Vagina (tissue), 2 donors: ENCODE measurements at regions not wholly inside any gene's neighbourhood (a gene's known extent, or its start where the extent isn't known, plus 50 kb on each side); places are given as distances from the start of the nearest gene placed in this dataset.

Experiments
- DNase-seq, 2 donors: peaks; one replicate each; pipeline ENCODE4 v3.0.0-alpha.2; 2017; ENCODE audit errors: extremely low spot score in 2 of 2
- H3K27ac ChIP-seq: fragments of 200-600 bp; sonication (generic); one replicate; pipeline ENCODE4 v1.5.1; 2019
- H3K27me3 ChIP-seq: fragments of 200-600 bp; sonication (generic); one replicate; pipeline ENCODE4 v1.5.1; 2019
- H3K36me3 ChIP-seq, 2 donors: fragments of 200-600 bp; sonication (generic); one replicate each; pipeline ENCODE4 v1.5.1; 2017 to 2019
- H3K4me1 ChIP-seq: fragments of 200-600 bp; sonication (generic); one replicate; pipeline ENCODE4 v1.5.1; 2019
- H3K4me3 ChIP-seq, 2 donors: fragments of 200-600 bp; sonication (generic); 1 replicate in 1 of 2; 2 replicates in 1 of 2; pipeline ENCODE4 v1.5.1; 2016 to 2019
- H3K9me3 ChIP-seq: fragments of 200-600 bp; sonication (generic); one replicate; pipeline ENCODE4 v1.5.1; 2019
- POLR2A ChIP-seq, 2 donors: fragments of 450-650 bp; IDR thresholded peaks; one replicate each; pipeline ENCODE4 v1.6.1; 2017; ENCODE audit warnings: antibody characterized with exemption in 2 of 2, mild to moderate bottlenecking in 2 of 2, moderate library complexity in 2 of 2
- POLR2AphosphoS5 ChIP-seq, 2 donors: sonication (generic); formaldehyde crosslinking; IDR thresholded peaks; one replicate each; pipeline ENCODE4 v1.9.0; 2017; ENCODE audit warnings: antibody characterized with exemption in 2 of 2, mild to moderate bottlenecking in 2 of 2, low read depth in 1 of 2; ENCODE audit not compliant: insufficient read depth in 1 of 2
- intact Hi-C: fragments of 100-400 bp; cut with DNase I; formaldehyde crosslinking; loops from one replicate; pipeline ENCODE4 v1.15.1; 2023
- TF ChIP-seq, protein P1 (sequence below), 3 experiments: fragments of 450-650 bp in 2 of 3; fragments of 200-600 bp in 1 of 3; sonication (generic) in 1 of 3; IDR thresholded peaks; one replicate each; pipeline ENCODE4 v1.5.1; 2017 to 2019; ENCODE audit warnings: antibody characterized with exemption in 3 of 3, mild to moderate bottlenecking in 2 of 3, moderate library complexity in 2 of 3

DNA sequence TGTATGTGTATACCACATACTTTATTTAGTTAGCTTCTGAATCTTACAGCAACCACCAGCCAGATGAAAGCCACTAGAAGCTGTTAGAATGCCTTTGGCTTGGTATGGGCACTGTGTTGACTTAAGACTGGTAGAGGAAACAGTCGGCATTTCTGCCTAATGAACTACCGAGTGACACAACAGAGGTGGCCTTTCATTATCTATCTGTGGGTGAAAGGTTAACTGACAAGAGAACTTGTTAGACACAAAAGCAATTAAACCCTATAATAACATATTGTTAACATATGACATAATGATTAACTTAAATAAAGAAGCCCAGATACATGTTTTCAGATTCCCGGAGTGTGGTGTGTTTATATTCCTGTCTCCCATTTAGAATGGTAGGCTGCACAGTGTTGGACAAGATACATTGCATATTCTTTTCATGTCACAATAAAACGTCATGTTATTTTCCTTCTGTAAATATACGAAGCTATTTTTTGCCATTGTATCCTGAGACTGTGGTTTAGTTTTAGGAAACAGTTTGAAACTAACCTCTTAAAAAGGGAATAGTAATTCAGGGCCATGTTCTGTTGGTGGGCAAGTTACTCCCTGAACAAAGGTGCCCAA, 181.5 kb downstream of the SLIT2 start:
- H3K27ac ChIP-seq, result no peak overlapping the region
- H3K4me3 ChIP-seq, result no peak overlapping the region
- H3K9me3 ChIP-seq, result no peaks in the 10 kb centered on the region
- H3K27me3 ChIP-seq, result no peaks in the 10 kb centered on the region
- intact Hi-C loops, result loop anchor here (10.0 kb wide), 1 partner anchor 92 kb away; no protein-coding TSS in a partner anchor
- DNase-seq, result no peak
- TF ChIP-seq, protein P1, sequence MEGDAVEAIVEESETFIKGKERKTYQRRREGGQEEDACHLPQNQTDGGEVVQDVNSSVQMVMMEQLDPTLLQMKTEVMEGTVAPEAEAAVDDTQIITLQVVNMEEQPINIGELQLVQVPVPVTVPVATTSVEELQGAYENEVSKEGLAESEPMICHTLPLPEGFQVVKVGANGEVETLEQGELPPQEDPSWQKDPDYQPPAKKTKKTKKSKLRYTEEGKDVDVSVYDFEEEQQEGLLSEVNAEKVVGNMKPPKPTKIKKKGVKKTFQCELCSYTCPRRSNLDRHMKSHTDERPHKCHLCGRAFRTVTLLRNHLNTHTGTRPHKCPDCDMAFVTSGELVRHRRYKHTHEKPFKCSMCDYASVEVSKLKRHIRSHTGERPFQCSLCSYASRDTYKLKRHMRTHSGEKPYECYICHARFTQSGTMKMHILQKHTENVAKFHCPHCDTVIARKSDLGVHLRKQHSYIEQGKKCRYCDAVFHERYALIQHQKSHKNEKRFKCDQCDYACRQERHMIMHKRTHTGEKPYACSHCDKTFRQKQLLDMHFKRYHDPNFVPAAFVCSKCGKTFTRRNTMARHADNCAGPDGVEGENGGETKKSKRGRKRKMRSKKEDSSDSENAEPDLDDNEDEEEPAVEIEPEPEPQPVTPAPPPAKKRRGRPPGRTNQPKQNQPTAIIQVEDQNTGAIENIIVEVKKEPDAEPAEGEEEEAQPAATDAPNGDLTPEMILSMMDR (IDR thresholded peaks at IDR 0.05), result no peak
- TF ChIP-seq POLR2AphosphoS5 (IDR thresholded peaks at IDR 0.05; ENCODE audit: insufficient read depth in 1 of 2, low read depth in 1 of 2) (no peak), POLR2A (IDR thresholded peaks at IDR 0.05) (no peak)
- H3K4me1 ChIP-seq, result no peaks in the 10 kb centered on the region
- H3K36me3 ChIP-seq, result no peaks in the 10 kb centered on the region

DNA sequence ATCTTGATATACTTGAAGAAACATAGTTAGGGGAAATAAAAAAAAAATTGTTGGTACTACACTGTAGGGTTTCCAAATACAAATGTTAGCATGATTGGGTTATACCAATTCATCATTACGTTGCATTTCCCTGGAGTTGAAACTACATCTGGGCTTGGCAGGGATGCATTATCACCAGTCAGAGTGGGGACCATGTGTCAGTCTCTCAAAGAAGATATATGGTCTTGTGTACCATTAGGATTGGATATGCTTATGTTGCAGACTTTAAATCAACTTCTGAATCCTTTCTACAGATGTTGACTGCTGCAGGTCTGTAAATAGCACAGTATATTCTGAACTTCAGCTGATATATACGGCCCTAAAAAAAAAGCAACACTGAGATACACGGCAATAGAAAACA, 188.5 kb downstream of the SLIT2 start:
- TF ChIP-seq POLR2AphosphoS5 (IDR thresholded peaks at IDR 0.05; ENCODE audit: insufficient read depth in 1 of 2, low read depth in 1 of 2) (no peak), POLR2A (IDR thresholded peaks at IDR 0.05) (no peak)
- TF ChIP-seq, protein P1 (IDR thresholded peaks at IDR 0.05), result no peak
- no peak for DNase-seq
- H3K36me3 ChIP-seq, result no peaks in the 10 kb centered on the region
- no peak overlapping the region for H3K27ac ChIP-seq
- H3K27me3 ChIP-seq, result no peaks in the 10 kb centered on the region
- no peaks in the 10 kb centered on the region for H3K9me3 ChIP-seq
- intact Hi-C loops, result no loop called here
- no peaks in the 10 kb centered on the region for H3K4me1 ChIP-seq
- H3K4me3 ChIP-seq, result no peak overlapping the region

DNA sequence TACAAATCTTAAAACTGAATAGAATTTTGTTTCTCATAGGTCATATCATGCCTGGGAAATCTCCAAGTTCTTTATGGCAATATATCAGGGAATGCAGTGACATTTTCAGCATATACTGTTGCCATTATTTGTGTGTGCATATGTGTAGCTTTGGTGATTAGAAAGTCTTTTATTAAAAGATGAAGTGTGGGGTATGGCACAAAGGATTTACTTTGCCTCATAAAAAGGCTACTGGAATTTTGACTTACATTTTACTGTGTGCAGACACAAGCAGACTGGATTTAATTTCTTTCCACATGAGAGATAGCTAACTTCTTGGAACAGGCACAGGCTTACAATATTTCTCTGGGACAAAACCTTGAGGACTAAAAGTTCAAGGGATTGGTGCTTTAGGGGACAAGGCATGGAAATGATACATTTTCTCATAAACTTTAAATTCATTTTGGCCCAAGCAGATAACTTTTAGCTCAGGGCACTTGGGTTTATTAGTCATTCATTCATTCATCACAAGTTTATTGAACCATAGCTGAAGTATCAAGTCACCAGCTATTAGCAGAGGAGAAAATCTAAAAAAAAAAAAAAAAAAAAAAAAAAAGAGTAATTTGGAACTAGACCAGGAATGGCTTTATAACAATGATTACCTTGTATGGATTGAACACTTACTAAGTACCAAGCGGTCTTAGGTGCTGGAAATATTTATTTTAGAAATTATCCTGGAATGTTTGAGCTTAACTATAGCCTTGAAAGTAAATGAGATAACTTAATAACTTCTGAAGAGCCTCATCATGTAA, 191.5 kb downstream of the SLIT2 start:
- Histone ChIP-seq H3K4me3 (no peak overlapping the region), H3K4me1 (no peaks in the 10 kb centered on the region), H3K36me3 (no peaks in the 10 kb centered on the region), H3K27me3 (no peaks in the 10 kb centered on the region), H3K27ac (no peak overlapping the region), H3K9me3 (no peaks in the 10 kb centered on the region)
- intact Hi-C loops, result no loop called here
- TF ChIP-seq POLR2A (IDR thresholded peaks at IDR 0.05) (no peak), POLR2AphosphoS5 (IDR thresholded peaks at IDR 0.05; ENCODE audit: insufficient read depth in 1 of 2, low read depth in 1 of 2) (no peak)
- TF ChIP-seq, protein P1 (IDR thresholded peaks at IDR 0.05), result no peak
- no peak for DNase-seq

DNA sequence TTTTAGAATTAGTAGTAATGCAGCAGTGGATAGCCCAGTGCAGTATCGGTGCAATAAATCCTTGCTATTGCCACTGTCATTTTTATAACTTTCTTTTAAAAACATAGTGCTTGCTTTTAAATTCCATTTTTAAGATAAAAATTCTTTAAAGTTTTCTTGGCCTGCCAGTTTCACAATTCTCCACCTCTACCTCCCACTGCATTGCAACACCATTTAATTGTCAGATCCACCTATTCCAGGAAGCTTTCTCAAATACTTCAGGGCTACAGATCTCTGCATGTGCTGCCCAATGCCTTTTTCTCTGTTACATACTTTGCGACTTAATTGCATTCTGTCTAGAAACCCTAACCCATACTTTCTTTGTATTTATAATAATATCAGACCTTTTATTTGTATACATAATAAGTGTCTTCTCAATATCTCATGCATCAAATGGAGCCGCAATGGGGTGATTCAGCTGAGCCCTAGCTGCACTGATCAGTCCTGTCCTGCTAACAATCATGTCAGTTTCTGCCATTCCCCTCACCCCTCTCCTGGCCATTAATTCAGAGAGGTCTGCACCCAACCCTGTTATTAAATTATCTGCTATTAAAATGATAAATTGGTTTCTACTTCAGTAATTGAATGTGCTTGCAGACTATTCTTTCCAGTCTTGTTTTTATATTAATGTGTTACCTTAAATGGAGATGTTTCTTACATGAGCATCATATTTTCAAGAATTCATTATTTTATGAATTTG, 193.1 kb downstream of the SLIT2 start:
- intact Hi-C loops, result no loop called here
- TF ChIP-seq, protein P1 (IDR thresholded peaks at IDR 0.05), result no peak
- TF ChIP-seq POLR2AphosphoS5 (IDR thresholded peaks at IDR 0.05; ENCODE audit: insufficient read depth in 1 of 2, low read depth in 1 of 2) (no peak), POLR2A (IDR thresholded peaks at IDR 0.05) (no peak)
- no peaks in the 10 kb centered on the region for H3K4me1 ChIP-seq
- H3K27me3 ChIP-seq, result no peaks in the 10 kb centered on the region
- DNase-seq, result no peak
- no peak overlapping the region for H3K4me3 ChIP-seq
- no peak overlapping the region for H3K27ac ChIP-seq
- no peaks in the 10 kb centered on the region for H3K9me3 ChIP-seq
- no peaks in the 10 kb centered on the region for H3K36me3 ChIP-seq
